AML-193 (cell line): ENCODE measurements at regions not wholly inside any gene's neighbourhood (a gene's known extent, or its start where the extent isn't known, plus 50 kb on each side); places are given as distances from the start of the nearest gene placed in this dataset.
"Not testable (repeated sequence)": the region's sequence is repeated elsewhere in the genome, so short reads cannot be mapped to it uniquely, and the experiment has no call there.

Experiments used
- DNase-seq, 2 experiments: peaks; one replicate each; lab custom pipeline; 2025; lab: John Stamatoyannopoulos, UW

- no peak for DNase-seq
Observed at GRCh38 chr1:197985351-197985750, 68.2 kb downstream of the LHX9 start.

- DNase-seq, result no peak
Observed at GRCh38 chr1:197986817-197987216, 69.6 kb downstream of the LHX9 start.

GRCh38 chr1:197987294-197987693 lies 70.1 kb downstream of the LHX9 start:
- no peak for DNase-seq

- DNase-seq, result not testable (repeated sequence)
Observed at GRCh38 chr1:197988581-197988980, 71.4 kb downstream of the LHX9 start.

GRCh38 chr1:197989058-197989457 lies 71.9 kb downstream of the LHX9 start:
- DNase-seq, result no peak

- DNase-seq, result no peak
Observed at GRCh38 chr1:197991594-197991993, 74.4 kb downstream of the LHX9 start.

- DNase-seq, result no peak
Observed at GRCh38 chr1:197994907-197995407, 77.8 kb downstream of the LHX9 start.

GRCh38 chr1:197995408-197996258 lies 78.5 kb downstream of the LHX9 start:
- no peak for DNase-seq

- DNase-seq, result not testable (repeated sequence)
Observed at GRCh38 chr1:197996259-197996512, 79.0 kb downstream of the LHX9 start.

GRCh38 chr1:197998110-197998509 lies 80.9 kb downstream of the LHX9 start:
- no peak for DNase-seq

- no peak for DNase-seq
Observed at GRCh38 chr1:198001776-198002408, 84.7 kb downstream of the LHX9 start.

- DNase-seq, result no peak
Observed at GRCh38 chr1:198003468-198003867, 86.3 kb downstream of the LHX9 start.

- no peak for DNase-seq
Observed at GRCh38 chr1:198007011-198007410, 89.8 kb downstream of the LHX9 start.

- no peak for DNase-seq
Observed at GRCh38 chr1:198007687-198008607, 90.8 kb downstream of the LHX9 start.

GRCh38 chr1:198014355-198014754 lies 97.2 kb downstream of the LHX9 start:
- no peak for DNase-seq

GRCh38 chr1:198015309-198015708 lies 98.1 kb downstream of the LHX9 start:
- DNase-seq, result no peak

GRCh38 chr1:198018529-198018928 lies 101.4 kb downstream of the LHX9 start:
- DNase-seq, result no peak

- DNase-seq, result no peak
Observed at GRCh38 chr1:198019126-198019525, 102.0 kb downstream of the LHX9 start.

GRCh38 chr1:198024336-198024735 lies 107.2 kb downstream of the LHX9 start:
- DNase-seq, result no peak

- no peak for DNase-seq
Observed at GRCh38 chr1:198024782-198025181, 107.6 kb downstream of the LHX9 start.

GRCh38 chr1:198030682-198031081 lies 113.5 kb downstream of the LHX9 start:
- no peak for DNase-seq

- DNase-seq, result no peak
Observed at GRCh38 chr1:198031086-198031485, 113.9 kb downstream of the LHX9 start.

- no peak for DNase-seq
Observed at GRCh38 chr1:198032668-198033067, 115.5 kb downstream of the LHX9 start.
